H1 (cell line): ENCODE measurements at regions not wholly inside any gene's neighbourhood (a gene's known extent, or its start where the extent isn't known, plus 50 kb on each side); places are given as distances from the start of the nearest gene placed in this dataset.

Experiments used
- CTCF ChIA-PET: fragments of 300-600 bp; sonication (Branson Sonifier 250); formaldehyde crosslinking; loops from one replicate; lab custom pipeline; 2021; ENCODE audit not compliant: partially characterized antibody; lab: Charles Lee
- POLR2A ChIA-PET: fragments of 300-600 bp; sonication (Branson Sonifier 250); formaldehyde crosslinking; loops from one replicate; lab custom pipeline; 2021; ENCODE audit warnings: inconsistent platforms; ENCODE audit not compliant: partially characterized antibody; lab: Charles Lee
- DNase-seq, 2 experiments: peaks; one replicate each; pipeline versions ENCODE4 v3.0.0 to v3.0.0-alpha.2; 2010 to 2022; ENCODE audit warnings: low spot score in 2 of 2, low read depth in 1 of 2, mixed read lengths in 1 of 2
- FAIRE-seq: peaks from 2 replicates; lab custom pipeline; 2011; peaks lifted over from hg19 to GRCh38; lab: Jason Lieb, UNC
- H2AFZ ChIP-seq: 2 replicates; pipeline ENCODE4 v1.8.1; 2012; ENCODE audit warnings: low read length, inconsistent platforms
- H2AK5ac ChIP-seq: 2 replicates; pipeline ENCODE4 v1.6.1; 2013; ENCODE audit warnings: low read depth, low read length
- H2BK120ac ChIP-seq: replicated peaks from 2 replicates; pipeline ENCODE3; 2013; ENCODE audit warnings: low read depth, low read length, inconsistent platforms
- H2BK12ac ChIP-seq: 2 replicates; pipeline ENCODE4 v1.6.1; 2013; ENCODE audit warnings: low read depth, low read length
- H2BK15ac ChIP-seq: 2 replicates; pipeline ENCODE4 v1.6.1; 2013; ENCODE audit warnings: low read length
- H2BK20ac ChIP-seq: 2 replicates; pipeline ENCODE4 v1.6.1; 2013; ENCODE audit warnings: low read length
- H2BK5ac ChIP-seq: 2 replicates; pipeline ENCODE4 v1.6.1; 2013; ENCODE audit warnings: low read depth, low read length
- H3K14ac ChIP-seq: 2 replicates; pipeline ENCODE4 v1.6.1; 2013; ENCODE audit warnings: inconsistent platforms; ENCODE audit not compliant: insufficient read length
- H3K18ac ChIP-seq: 2 replicates; pipeline ENCODE4 v1.6.1; 2013; ENCODE audit warnings: low read length; ENCODE audit errors: extremely low read depth
- H3K23ac ChIP-seq: 2 replicates; pipeline ENCODE4 v1.6.1; 2013; ENCODE audit warnings: inconsistent platforms; ENCODE audit not compliant: insufficient read length
- H3K23me2 ChIP-seq: 2 replicates; pipeline ENCODE4 v1.6.1; 2013; ENCODE audit warnings: low read depth, low read length
- H3K27ac ChIP-seq: 2 replicates; pipeline ENCODE4 v1.6.1; 2011; ENCODE audit warnings: low read depth, low read length, inconsistent platforms
- H3K27me3 ChIP-seq, 4 experiments: replicated peaks in 1 of 4; 1 replicate in 1 of 4; 2 replicates in 3 of 4; pipeline versions ENCODE4 v1.6.1 to v1.8.1; 2011 to 2013; ENCODE audit warnings: low read length in 3 of 4, mild to moderate bottlenecking in 3 of 4, inconsistent platforms in 2 of 4, mixed read lengths in 2 of 4, moderate library complexity in 1 of 4; ENCODE audit not compliant: control insufficient read depth in 3 of 4, insufficient read depth in 3 of 4; ENCODE audit errors: extremely low read depth in 1 of 4
- H3K36me3 ChIP-seq, 4 experiments: 2 replicates each; pipeline versions ENCODE4 v1.6.1 to v1.8.1; 2011 to 2013; ENCODE audit warnings: mild to moderate bottlenecking in 4 of 4, low read length in 3 of 4, moderate library complexity in 2 of 4, control low read depth in 1 of 4, inconsistent platforms in 1 of 4; ENCODE audit not compliant: insufficient read depth in 4 of 4, control insufficient read depth in 2 of 4
- H3K4ac ChIP-seq: replicated peaks from 2 replicates; pipeline ENCODE3; 2013; ENCODE audit warnings: low read length, low read depth, mixed read lengths, inconsistent platforms; ENCODE audit not compliant: insufficient read length
- H3K4me1 ChIP-seq, 4 experiments: replicated peaks in 1 of 4; 1 replicate in 1 of 4; 2 replicates in 3 of 4; pipeline versions ENCODE4 v1.6.1 to v1.8.1; 2011 to 2013; ENCODE audit warnings: low read length in 3 of 4, inconsistent platforms in 2 of 4, mixed read lengths in 1 of 4; ENCODE audit not compliant: insufficient read depth in 4 of 4, control insufficient read depth in 3 of 4
- H3K4me2 ChIP-seq, 2 experiments: 2 replicates each; pipeline versions ENCODE4 v1.6.1 to v1.8.1; 2011 to 2013; ENCODE audit warnings: low read depth in 2 of 2, low read length in 2 of 2, control low read depth in 1 of 2, inconsistent platforms in 1 of 2, mild to moderate bottlenecking in 1 of 2; ENCODE audit not compliant: insufficient read depth in 1 of 2
- H3K4me3 ChIP-seq, 4 experiments: fragments of 200-600, 300-600 bp in 1 of 4; sonication (generic), shearing (Covaris generic), sonication (Bioruptor Twin) in 1 of 4; 2 replicates each; pipeline versions ENCODE4 v1.5.1 to v1.8.1; 2011 to 2016; ENCODE audit warnings: low read length in 4 of 4, low read depth in 3 of 4, control low read depth in 2 of 4, inconsistent platforms in 2 of 4, mild to moderate bottlenecking in 2 of 4, mixed read lengths in 1 of 4, moderate library complexity in 1 of 4; ENCODE audit not compliant: insufficient read depth in 2 of 4; ENCODE audit errors: extremely low read depth in 1 of 4
- H3K56ac ChIP-seq: replicated peaks from 2 replicates; pipeline ENCODE3; 2013; ENCODE audit warnings: low read depth, mild to moderate bottlenecking, mixed read lengths, low read length, inconsistent platforms; ENCODE audit not compliant: insufficient read length
- H3K79me1 ChIP-seq: 2 replicates; pipeline ENCODE4 v1.6.1; 2013; ENCODE audit warnings: low read depth, low read length, control low read depth
- H3K79me2 ChIP-seq, 2 experiments: 2 replicates each; pipeline versions ENCODE4 v1.6.1 to v1.8.1; 2012 to 2013; ENCODE audit warnings: low read length in 2 of 2, mild to moderate bottlenecking in 2 of 2, inconsistent platforms in 1 of 2; ENCODE audit not compliant: insufficient read depth in 2 of 2, control insufficient read depth in 1 of 2
- H3K9ac ChIP-seq, 4 experiments: replicated peaks in 1 of 4; 1 replicate in 1 of 4; 2 replicates in 3 of 4; pipeline versions ENCODE4 v1.6.1 to v1.8.1; 2011 to 2013; ENCODE audit warnings: low read depth in 3 of 4, low read length in 3 of 4, control low read depth in 2 of 4, mild to moderate bottlenecking in 2 of 4, moderate library complexity in 2 of 4, inconsistent platforms in 1 of 4; ENCODE audit errors: extremely low read depth in 1 of 4
- H3K9me3 ChIP-seq, 2 experiments: 2 replicates each; pipeline versions ENCODE4 v1.6.1 to v1.8.1; 2012 to 2013; ENCODE audit warnings: mild to moderate bottlenecking in 2 of 2, moderate library complexity in 2 of 2, control low read depth in 1 of 2, inconsistent platforms in 1 of 2, low read depth in 1 of 2, low read length in 1 of 2, mixed read lengths in 1 of 2; ENCODE audit not compliant: insufficient read depth in 2 of 2
- H4K20me1 ChIP-seq, 2 experiments: replicated peaks in 1 of 2; 2 replicates each; pipeline versions ENCODE3 to v1.8.1; 2011 to 2013; ENCODE audit warnings: inconsistent platforms in 2 of 2, low read length in 2 of 2, mild to moderate bottlenecking in 1 of 2; ENCODE audit not compliant: insufficient read depth in 2 of 2, control insufficient read depth in 1 of 2
- H4K5ac ChIP-seq: 2 replicates; pipeline ENCODE4 v1.6.1; 2013; ENCODE audit warnings: low read length, low read depth, mixed read lengths, inconsistent platforms; ENCODE audit not compliant: insufficient read length
- H4K8ac ChIP-seq: 2 replicates; pipeline ENCODE4 v1.8.0; 2013; ENCODE audit warnings: mild to moderate bottlenecking, moderate library complexity, low read length, inconsistent platforms; ENCODE audit not compliant: insufficient read depth; ENCODE audit errors: extremely low read depth
- H4K91ac ChIP-seq: replicated peaks from 2 replicates; pipeline ENCODE3; 2013; ENCODE audit warnings: low read length, mixed read lengths, inconsistent platforms; ENCODE audit not compliant: insufficient read length
- BACH1 ChIP-seq: IDR thresholded peaks from 2 replicates; pipeline ENCODE4 v1.6.1; 2012; ENCODE audit warnings: low read length, improper control_type of control experiment
- BCL11A ChIP-seq, 2 experiments: IDR thresholded peaks; one replicate each; pipeline ENCODE4 v1.6.1; 2011; ENCODE audit warnings: low read depth in 2 of 2, low read length in 2 of 2, mild to moderate bottlenecking in 2 of 2
- BRCA1 ChIP-seq: IDR thresholded peaks from 2 replicates; pipeline ENCODE4 v1.6.1; 2012; ENCODE audit warnings: low read depth, low read length, improper control_type of control experiment
- GABPA ChIP-seq: IDR thresholded peaks from 2 replicates; pipeline ENCODE4 v1.6.1; 2011; ENCODE audit warnings: mild to moderate bottlenecking, low read length, moderate library complexity, borderline replicate concordance; ENCODE audit not compliant: insufficient read depth
- PHF8 ChIP-seq: fragments of 200-600 bp; sonication (generic); conservative IDR thresholded peaks from 2 replicates; pipeline ENCODE4 v1.7.1; 2012; ENCODE audit warnings: low read depth, mild to moderate bottlenecking, inconsistent platforms, low read length, moderate library complexity
- RBBP5 ChIP-seq: IDR thresholded peaks from 2 replicates; pipeline ENCODE4 v1.7.1; 2012; ENCODE audit warnings: low read depth, mild to moderate bottlenecking, inconsistent platforms, low read length, moderate library complexity, borderline replicate concordance
- SIN3A ChIP-seq, 2 experiments: IDR thresholded peaks in 1 of 2; conservative IDR thresholded peaks in 1 of 2; 2 replicates each; pipeline ENCODE4 v1.6.1; 2011 to 2012; ENCODE audit warnings: low read length in 2 of 2, improper control_type of control experiment in 1 of 2, low read depth in 1 of 2, mild to moderate bottlenecking in 1 of 2
- TCF12 ChIP-seq: IDR thresholded peaks from 2 replicates; pipeline ENCODE4 v1.6.1; 2011; ENCODE audit warnings: low read depth, mild to moderate bottlenecking, low read length
- TEAD4 ChIP-seq: IDR thresholded peaks from 2 replicates; pipeline ENCODE4 v1.6.1; 2012; ENCODE audit warnings: low read depth, low read length, inconsistent platforms, mixed read lengths
- WGBS, 2 experiments: shearing (Covaris generic) in 1 of 2; methylation state at CpG; one replicate each; pipeline versions ENCODE4 v1.1.6 to v1.1.7; 2013 to 2015; ENCODE audit warnings: low lambda C conversion rate in 2 of 2, mixed read lengths in 2 of 2, inconsistent platforms in 1 of 2, low coverage in 1 of 2, missing lambda C conversion rate in 1 of 2; ENCODE audit not compliant: insufficient replicate concordance in 2 of 2, insufficient coverage in 1 of 2, insufficient read length in 1 of 2; ENCODE audit errors: extremely low coverage in 1 of 2, missing lambda C conversion rate in 1 of 2; 5-methylcytosine and 5-hydroxymethylcytosine counted together
- TF ChIP-seq, protein P1 (sequence below): IDR thresholded peaks from 2 replicates; pipeline ENCODE4 v1.6.1; 2012; ENCODE audit warnings: low read length, inconsistent platforms

DNA sequence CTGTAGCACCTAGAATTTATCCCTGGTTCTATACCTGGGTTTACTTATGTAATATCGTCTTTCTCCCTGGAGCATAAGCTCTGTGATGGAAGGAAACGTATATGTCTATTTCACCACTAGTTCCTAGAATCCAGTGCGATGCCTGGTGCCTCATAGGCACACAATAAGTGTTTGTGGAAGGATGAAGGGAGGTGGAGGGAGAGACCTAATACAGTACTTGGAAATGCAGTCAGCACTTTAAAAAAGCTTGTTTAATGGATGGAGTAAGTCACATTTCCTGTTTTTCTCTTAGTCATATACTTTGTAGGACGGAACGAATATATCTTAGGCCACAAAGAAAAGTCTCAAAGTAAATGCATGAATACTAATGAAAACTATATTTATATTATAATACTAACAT lies 186.5 kb upstream of the HMGA2 start:
- H3K27me3 ChIP-seq = no peaks in the 10 kb centered on the region
- H3K79me2 ChIP-seq = no peaks in the 10 kb centered on the region
- H3K56ac ChIP-seq = no peak overlapping the region
- no peak for DNase-seq
- no peak overlapping the region for H4K91ac ChIP-seq
- no peak overlapping the region for H2BK5ac ChIP-seq
- FAIRE-seq = no peak
- H4K8ac ChIP-seq = no peak overlapping the region
- no peak overlapping the region for H2BK15ac ChIP-seq
- H3K23ac ChIP-seq = no peak overlapping the region
- H3K27ac ChIP-seq = no peak overlapping the region
- no peak overlapping the region for H2AK5ac ChIP-seq
- no peaks in the 10 kb centered on the region for H3K4me1 ChIP-seq
- no peak overlapping the region for H2AFZ ChIP-seq
- H3K14ac ChIP-seq = no peak overlapping the region
- H3K4me2 ChIP-seq = no peak overlapping the region
- no peak overlapping the region for H3K4ac ChIP-seq
- no peaks in the 10 kb centered on the region for H3K9me3 ChIP-seq
- H3K36me3 ChIP-seq = no peaks in the 10 kb centered on the region
- no peak overlapping the region for H2BK120ac ChIP-seq
- no peaks in the 10 kb centered on the region for H3K79me1 ChIP-seq
- WGBS, 2 experiments = 88% methylated on average over 5 of the region's 5 CpGs; no CpG with 5 or more reads in 1 of the 2 experiments
- no peak overlapping the region for H4K5ac ChIP-seq
- H2BK20ac ChIP-seq = no peak overlapping the region
- no peak overlapping the region for H2BK12ac ChIP-seq
- no peaks in the 10 kb centered on the region for H4K20me1 ChIP-seq
- no peak overlapping the region for H3K18ac ChIP-seq
- ChIA-PET CTCF (interaction anchor here (0.8 kb wide), 2 partner anchors 35 to 337 kb away, joined by 3 to 4 read pairs; no protein-coding TSS in a partner anchor), POLR2A (no interaction called here)
- H3K9ac ChIP-seq = no peak overlapping the region
- H3K4me3 ChIP-seq = no peak overlapping the region
- no peaks in the 10 kb centered on the region; the same call in 1 of the 2 replicates for H3K23me2 ChIP-seq
- TF ChIP-seq BRCA1 (no peak), RBBP5 (no peak), GABPA (no peak), SIN3A (conservative IDR thresholded peaks at IDR 0.05 in 1 of 2, IDR thresholded peaks at IDR 0.05 in 1 of 2; ENCODE audit: low read depth in 1 of 2, low read length in 2 of 2) (no peak), BCL11A (IDR thresholded peaks at IDR 0.05; ENCODE audit: low read depth in 2 of 2, low read length in 2 of 2) (no peak), PHF8 (no peak), TEAD4 (no peak), TCF12 (no peak), BACH1 (no peak)
- TF ChIP-seq, protein P1, sequence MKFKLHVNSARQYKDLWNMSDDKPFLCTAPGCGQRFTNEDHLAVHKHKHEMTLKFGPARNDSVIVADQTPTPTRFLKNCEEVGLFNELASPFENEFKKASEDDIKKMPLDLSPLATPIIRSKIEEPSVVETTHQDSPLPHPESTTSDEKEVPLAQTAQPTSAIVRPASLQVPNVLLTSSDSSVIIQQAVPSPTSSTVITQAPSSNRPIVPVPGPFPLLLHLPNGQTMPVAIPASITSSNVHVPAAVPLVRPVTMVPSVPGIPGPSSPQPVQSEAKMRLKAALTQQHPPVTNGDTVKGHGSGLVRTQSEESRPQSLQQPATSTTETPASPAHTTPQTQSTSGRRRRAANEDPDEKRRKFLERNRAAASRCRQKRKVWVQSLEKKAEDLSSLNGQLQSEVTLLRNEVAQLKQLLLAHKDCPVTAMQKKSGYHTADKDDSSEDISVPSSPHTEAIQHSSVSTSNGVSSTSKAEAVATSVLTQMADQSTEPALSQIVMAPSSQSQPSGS = no peak
